RWPE2 (cell line): ENCODE measurements at regions not wholly inside any gene's neighbourhood (a gene's known extent, or its start where the extent isn't known, plus 50 kb on each side); places are given as distances from the start of the nearest gene placed in this dataset.

Experiments
- ATAC-seq: fragments of 200-7000 bp; cut with Tn5 transposase; 3 replicates; pipeline ENCODE4 v1.9.1; 2021; ENCODE audit warnings: low read depth
- DNase-seq: peaks from one replicate; pipeline ENCODE4 v3.0.0-alpha.2; 2020; ENCODE audit warnings: low spot score
- H3K27ac ChIP-seq: fragments of 450-650 bp; 2 replicates; pipeline ENCODE4 v1.5.1; 2017; ENCODE audit warnings: mild to moderate bottlenecking; ENCODE audit not compliant: poor library complexity, severe bottlenecking
- H3K27me3 ChIP-seq: fragments of 250-450 bp; sonication (Bioruptor Pico); 2 replicates; pipeline ENCODE4 v1.5.1; 2021; ENCODE audit warnings: mild to moderate bottlenecking, moderate library complexity; ENCODE audit not compliant: insufficient read depth, poor library complexity, severe bottlenecking
- H3K36me3 ChIP-seq: fragments of 250-450 bp; sonication (Bioruptor Pico); 2 replicates; pipeline ENCODE4 v1.5.1; 2020; ENCODE audit warnings: low read depth, mild to moderate bottlenecking, moderate library complexity
- H3K4me1 ChIP-seq: fragments of 250-450 bp; sonication (Bioruptor Pico); 2 replicates; pipeline ENCODE4 v1.5.1; 2021; ENCODE audit warnings: mild to moderate bottlenecking, moderate library complexity; ENCODE audit not compliant: insufficient read depth, poor library complexity, severe bottlenecking
- H3K4me3 ChIP-seq: fragments of 250-450 bp; sonication (Bioruptor Pico); 2 replicates; pipeline ENCODE4 v1.5.1; 2021; ENCODE audit warnings: mild to moderate bottlenecking, moderate library complexity; ENCODE audit not compliant: severe bottlenecking
- H3K9me3 ChIP-seq: fragments of 250-450 bp; sonication (Bioruptor Pico); 2 replicates; pipeline ENCODE4 v1.5.1; 2021; ENCODE audit warnings: mild to moderate bottlenecking, moderate library complexity; ENCODE audit not compliant: severe bottlenecking
- TF ChIP-seq, protein P1 (sequence below): fragments of 450-650 bp; IDR thresholded peaks from one replicate; pipeline ENCODE4 v1.5.1; 2017; ENCODE audit warnings: mild to moderate bottlenecking, moderate library complexity; ENCODE audit not compliant: poor library complexity, severe bottlenecking

DNA sequence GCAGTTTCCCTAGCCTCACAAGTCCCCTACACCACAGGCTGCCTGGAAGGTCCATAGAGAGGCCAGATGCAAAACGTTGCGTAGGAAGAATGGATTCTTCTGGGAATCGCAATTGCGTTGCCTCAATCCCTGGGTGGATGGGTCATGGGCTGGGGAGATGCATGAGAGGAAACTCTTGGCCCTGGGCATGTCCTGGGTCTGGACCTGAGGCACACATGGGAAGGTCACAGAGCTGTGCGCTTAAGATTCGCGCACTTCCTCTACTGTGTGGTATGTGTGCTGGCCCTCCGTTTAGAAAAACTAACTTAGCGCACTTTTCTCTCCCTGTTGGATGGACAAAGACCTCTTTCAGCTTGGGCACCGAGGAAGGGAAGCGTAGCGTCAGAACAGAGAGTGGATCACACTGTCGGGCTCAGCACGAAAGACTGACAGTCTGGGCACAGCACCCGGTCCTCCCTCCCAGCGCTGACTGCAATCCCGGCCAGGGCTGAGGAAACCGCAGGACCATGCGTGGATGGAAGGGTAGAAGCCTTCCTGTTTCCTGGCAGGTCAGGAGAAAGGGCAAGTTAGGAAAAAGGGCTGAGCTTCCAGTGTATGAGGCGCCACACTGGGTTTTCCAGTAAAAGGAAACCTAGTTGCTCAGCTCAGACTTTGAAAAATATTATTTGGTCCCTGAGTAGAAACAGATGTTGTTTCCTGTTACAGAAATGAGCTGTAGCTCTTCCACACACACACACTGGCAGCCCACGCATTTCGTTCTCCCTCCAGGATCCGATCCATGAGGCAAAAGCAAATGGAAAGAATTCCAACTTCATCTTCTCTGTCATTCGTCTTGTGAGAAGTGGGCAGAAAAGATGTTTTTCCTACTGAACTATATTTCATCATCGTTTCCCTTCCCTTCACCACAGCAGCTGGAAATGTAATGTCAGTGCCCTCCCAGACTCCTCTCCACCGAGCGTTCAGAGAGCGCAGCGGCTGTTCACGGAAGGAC lies 86.0 kb downstream of the ING1 start:
- no peak for ATAC-seq
- Histone ChIP-seq H3K27me3 (peaks cover 20% of the 10 kb centered on the region), H3K9me3 (no peaks in the 10 kb centered on the region), H3K4me1 (no peaks in the 10 kb centered on the region), H3K36me3 (no peaks in the 10 kb centered on the region), H3K4me3 (no peak overlapping the region), H3K27ac (no peak overlapping the region)
- TF ChIP-seq, protein P1, sequence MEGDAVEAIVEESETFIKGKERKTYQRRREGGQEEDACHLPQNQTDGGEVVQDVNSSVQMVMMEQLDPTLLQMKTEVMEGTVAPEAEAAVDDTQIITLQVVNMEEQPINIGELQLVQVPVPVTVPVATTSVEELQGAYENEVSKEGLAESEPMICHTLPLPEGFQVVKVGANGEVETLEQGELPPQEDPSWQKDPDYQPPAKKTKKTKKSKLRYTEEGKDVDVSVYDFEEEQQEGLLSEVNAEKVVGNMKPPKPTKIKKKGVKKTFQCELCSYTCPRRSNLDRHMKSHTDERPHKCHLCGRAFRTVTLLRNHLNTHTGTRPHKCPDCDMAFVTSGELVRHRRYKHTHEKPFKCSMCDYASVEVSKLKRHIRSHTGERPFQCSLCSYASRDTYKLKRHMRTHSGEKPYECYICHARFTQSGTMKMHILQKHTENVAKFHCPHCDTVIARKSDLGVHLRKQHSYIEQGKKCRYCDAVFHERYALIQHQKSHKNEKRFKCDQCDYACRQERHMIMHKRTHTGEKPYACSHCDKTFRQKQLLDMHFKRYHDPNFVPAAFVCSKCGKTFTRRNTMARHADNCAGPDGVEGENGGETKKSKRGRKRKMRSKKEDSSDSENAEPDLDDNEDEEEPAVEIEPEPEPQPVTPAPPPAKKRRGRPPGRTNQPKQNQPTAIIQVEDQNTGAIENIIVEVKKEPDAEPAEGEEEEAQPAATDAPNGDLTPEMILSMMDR = no peak
- no peak for DNase-seq

DNA sequence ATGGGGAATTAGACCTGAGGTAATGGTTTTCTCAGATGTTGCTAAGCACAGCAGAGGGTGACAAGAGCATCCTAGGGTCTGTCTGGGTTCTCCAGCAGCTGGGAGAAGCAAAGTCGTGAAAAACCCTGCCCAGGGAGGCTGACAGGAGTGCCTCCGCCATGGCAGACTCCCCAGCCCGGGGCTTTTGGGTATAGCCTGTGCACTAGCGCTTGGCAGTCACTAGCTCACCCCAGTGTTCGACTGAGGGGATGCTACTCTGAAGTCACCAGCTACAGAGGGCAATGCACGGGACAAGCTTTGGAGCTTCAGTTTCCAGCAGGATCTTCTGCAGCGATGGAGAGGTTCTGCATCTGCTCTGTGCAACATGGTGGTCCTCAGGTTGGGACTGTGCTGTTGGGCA lies 87.5 kb downstream of the ING1 start:
- Histone ChIP-seq H3K4me3 (no peak overlapping the region), H3K36me3 (no peaks in the 10 kb centered on the region), H3K9me3 (no peaks in the 10 kb centered on the region), H3K27me3 (peaks cover 20% of the 10 kb centered on the region), H3K4me1 (no peaks in the 10 kb centered on the region), H3K27ac (no peak overlapping the region)
- ATAC-seq (no peak), DNase-seq (no peak)
- TF ChIP-seq, protein P1 = no peak

DNA sequence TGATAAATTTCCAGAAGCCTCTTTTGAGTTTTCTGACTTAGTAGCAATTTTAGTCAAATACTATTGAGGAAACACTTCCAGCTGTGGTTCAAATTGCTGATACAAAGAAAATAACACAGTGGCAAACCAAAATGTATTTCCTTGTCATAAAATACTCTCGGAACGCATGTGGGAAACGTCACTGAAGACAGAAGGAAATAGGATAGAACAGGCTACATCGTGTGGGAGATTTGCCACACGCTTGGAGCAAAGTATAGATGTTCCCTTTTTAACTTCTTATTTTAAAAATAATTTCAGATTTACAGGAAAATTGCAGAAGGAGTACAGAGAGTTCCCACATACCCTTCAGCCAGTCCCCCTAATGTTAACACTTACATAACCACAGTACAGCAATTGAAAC lies 88.8 kb downstream of the ING1 start:
- DNase-seq = no peak
- H3K4me1 ChIP-seq = no peaks in the 10 kb centered on the region
- no peak overlapping the region for H3K27ac ChIP-seq
- no peak for ATAC-seq
- H3K36me3 ChIP-seq = no peaks in the 10 kb centered on the region
- H3K4me3 ChIP-seq = no peak overlapping the region
- peaks cover 17% of the 10 kb centered on the region for H3K27me3 ChIP-seq
- H3K9me3 ChIP-seq = no peaks in the 10 kb centered on the region
- TF ChIP-seq, protein P1 = no peak

DNA sequence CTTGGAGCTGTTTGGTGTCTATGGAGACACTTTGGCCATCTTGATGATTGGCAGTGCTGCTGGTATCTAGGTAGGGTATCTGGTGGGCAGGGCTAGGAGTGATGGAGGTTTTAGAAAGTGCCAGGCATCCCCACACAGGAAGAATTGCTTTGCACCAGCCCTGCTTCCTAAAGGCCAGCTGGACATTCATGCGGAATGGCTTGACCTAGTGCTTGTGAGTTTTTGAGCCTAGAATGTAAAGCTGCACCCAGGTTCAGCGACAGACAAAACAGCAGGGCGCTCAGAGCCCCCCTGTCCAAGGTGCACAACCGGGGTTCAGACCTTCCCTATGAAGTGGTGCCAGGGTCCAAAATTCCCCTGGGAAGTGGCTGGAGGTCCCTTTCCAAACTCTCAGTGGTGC lies 93.1 kb downstream of the ING1 start:
- TF ChIP-seq, protein P1 = no peak
- Histone ChIP-seq H3K4me3 (no peak overlapping the region), H3K27me3 (peaks cover 47% of the 10 kb centered on the region), H3K27ac (no peak overlapping the region), H3K4me1 (no peaks in the 10 kb centered on the region), H3K9me3 (no peaks in the 10 kb centered on the region), H3K36me3 (no peaks in the 10 kb centered on the region)
- DNase-seq (no peak), ATAC-seq (no peak)

DNA sequence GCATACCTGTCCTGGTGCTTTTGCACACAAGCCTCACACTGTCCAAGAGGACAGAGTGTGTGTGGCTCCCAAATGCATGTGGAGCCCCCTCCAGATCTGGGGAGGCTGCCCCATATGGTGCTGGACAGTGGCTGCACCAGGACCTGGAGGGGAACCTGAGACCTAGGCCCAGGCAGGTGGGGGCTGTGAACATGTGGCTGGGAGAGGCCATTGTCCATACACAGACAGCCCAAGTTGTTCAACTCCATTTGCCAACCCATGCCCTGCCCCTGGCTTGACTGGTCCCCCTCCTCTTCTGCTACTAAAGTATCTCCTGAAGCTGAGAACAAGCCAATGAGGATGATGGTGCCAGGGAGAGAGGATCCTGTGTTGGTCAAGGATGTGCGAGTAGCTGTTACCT lies 94.0 kb downstream of the ING1 start:
- no peak overlapping the region for H3K4me3 ChIP-seq
- H3K27ac ChIP-seq = no peak overlapping the region
- H3K27me3 ChIP-seq = peaks cover 49% of the 10 kb centered on the region
- ATAC-seq (no peak), DNase-seq (no peak)
- TF ChIP-seq, protein P1 = no peak
- no peaks in the 10 kb centered on the region for H3K9me3 ChIP-seq
- H3K4me1 ChIP-seq = no peaks in the 10 kb centered on the region
- no peaks in the 10 kb centered on the region for H3K36me3 ChIP-seq
